ENCODE measurements at regions not wholly inside any gene's neighbourhood (a gene's known extent, or its start where the extent isn't known, plus 50 kb on each side); places are given as distances from the start of the nearest gene placed in this dataset.

- Histone ChIP-seq H2AFZ (no peak overlapping the region), H3K4me2 (no peak overlapping the region), H3K4me3 (no peak overlapping the region), H3K9me3 (ENCODE audit: low read depth) (no peaks in the 10 kb centered on the region), H3K4me1 (ENCODE audit: insufficient read depth) (peaks cover 13% of the 10 kb centered on the region), H3K27me3 (no peaks in the 10 kb centered on the region), H3K9me2 (replicated peaks; ENCODE audit: insufficient read depth) (no peaks in the 10 kb centered on the region), H4K20me1 (ENCODE audit: insufficient read depth, poor library complexity, severe bottlenecking) (no peaks in the 10 kb centered on the region), H3K79me2 (no peaks in the 10 kb centered on the region), H3K27ac (no peak overlapping the region), H3K36me3 (replicated peaks; ENCODE audit: insufficient read depth, low read depth) (no peaks in the 10 kb centered on the region)
- WGBS (ENCODE audit: low lambda C conversion rate, missing lambda C conversion rate), result 97% methylated on average over 7 of the region's 7 CpGs
- TF ChIP-seq, protein P1, sequence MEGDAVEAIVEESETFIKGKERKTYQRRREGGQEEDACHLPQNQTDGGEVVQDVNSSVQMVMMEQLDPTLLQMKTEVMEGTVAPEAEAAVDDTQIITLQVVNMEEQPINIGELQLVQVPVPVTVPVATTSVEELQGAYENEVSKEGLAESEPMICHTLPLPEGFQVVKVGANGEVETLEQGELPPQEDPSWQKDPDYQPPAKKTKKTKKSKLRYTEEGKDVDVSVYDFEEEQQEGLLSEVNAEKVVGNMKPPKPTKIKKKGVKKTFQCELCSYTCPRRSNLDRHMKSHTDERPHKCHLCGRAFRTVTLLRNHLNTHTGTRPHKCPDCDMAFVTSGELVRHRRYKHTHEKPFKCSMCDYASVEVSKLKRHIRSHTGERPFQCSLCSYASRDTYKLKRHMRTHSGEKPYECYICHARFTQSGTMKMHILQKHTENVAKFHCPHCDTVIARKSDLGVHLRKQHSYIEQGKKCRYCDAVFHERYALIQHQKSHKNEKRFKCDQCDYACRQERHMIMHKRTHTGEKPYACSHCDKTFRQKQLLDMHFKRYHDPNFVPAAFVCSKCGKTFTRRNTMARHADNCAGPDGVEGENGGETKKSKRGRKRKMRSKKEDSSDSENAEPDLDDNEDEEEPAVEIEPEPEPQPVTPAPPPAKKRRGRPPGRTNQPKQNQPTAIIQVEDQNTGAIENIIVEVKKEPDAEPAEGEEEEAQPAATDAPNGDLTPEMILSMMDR (IDR thresholded peaks at IDR 0.05; ENCODE audit: poor library complexity), result no peak
- TF ChIP-seq EZH2 (IDR thresholded peaks at IDR 0.05; ENCODE audit: borderline replicate concordance) (no peak), EZH2phosphoT487 (IDR thresholded peaks at IDR 0.05; ENCODE audit: low read depth, severe bottlenecking, unreplicated experiment) (no peak)
- no peak for DNase-seq (ENCODE audit: low spot score)
Observed at GRCh38 chr3:30500666-30501399, 105.6 kb upstream of the TGFBR2 start.

GRCh38 chr3:30501526-30501925, 104.9 kb upstream of the TGFBR2 start:
- no peaks in the 10 kb centered on the region for H3K9me3 ChIP-seq (ENCODE audit: low read depth)
- no peak overlapping the region for H3K4me3 ChIP-seq
- no peaks in the 10 kb centered on the region for H3K79me2 ChIP-seq
- H3K36me3 ChIP-seq (replicated peaks; ENCODE audit: insufficient read depth, low read depth), result no peaks in the 10 kb centered on the region
- DNase-seq (ENCODE audit: low spot score), result no peak
- TF ChIP-seq, protein P1 (IDR thresholded peaks at IDR 0.05; ENCODE audit: poor library complexity), result no peak
- TF ChIP-seq EZH2phosphoT487 (IDR thresholded peaks at IDR 0.05; ENCODE audit: low read depth, severe bottlenecking, unreplicated experiment), result no peak
- no peak for TF ChIP-seq EZH2 (IDR thresholded peaks at IDR 0.05; ENCODE audit: borderline replicate concordance)
- H3K27me3 ChIP-seq, result no peaks in the 10 kb centered on the region
- peaks cover 11% of the 10 kb centered on the region for H3K4me1 ChIP-seq (ENCODE audit: insufficient read depth)
- H4K20me1 ChIP-seq (ENCODE audit: insufficient read depth, poor library complexity, severe bottlenecking), result no peaks in the 10 kb centered on the region
- H2AFZ ChIP-seq, result no peak overlapping the region
- H3K9me2 ChIP-seq (replicated peaks; ENCODE audit: insufficient read depth), result no peaks in the 10 kb centered on the region
- no peak overlapping the region for H3K27ac ChIP-seq
- H3K4me2 ChIP-seq, result no peak overlapping the region

DNA sequence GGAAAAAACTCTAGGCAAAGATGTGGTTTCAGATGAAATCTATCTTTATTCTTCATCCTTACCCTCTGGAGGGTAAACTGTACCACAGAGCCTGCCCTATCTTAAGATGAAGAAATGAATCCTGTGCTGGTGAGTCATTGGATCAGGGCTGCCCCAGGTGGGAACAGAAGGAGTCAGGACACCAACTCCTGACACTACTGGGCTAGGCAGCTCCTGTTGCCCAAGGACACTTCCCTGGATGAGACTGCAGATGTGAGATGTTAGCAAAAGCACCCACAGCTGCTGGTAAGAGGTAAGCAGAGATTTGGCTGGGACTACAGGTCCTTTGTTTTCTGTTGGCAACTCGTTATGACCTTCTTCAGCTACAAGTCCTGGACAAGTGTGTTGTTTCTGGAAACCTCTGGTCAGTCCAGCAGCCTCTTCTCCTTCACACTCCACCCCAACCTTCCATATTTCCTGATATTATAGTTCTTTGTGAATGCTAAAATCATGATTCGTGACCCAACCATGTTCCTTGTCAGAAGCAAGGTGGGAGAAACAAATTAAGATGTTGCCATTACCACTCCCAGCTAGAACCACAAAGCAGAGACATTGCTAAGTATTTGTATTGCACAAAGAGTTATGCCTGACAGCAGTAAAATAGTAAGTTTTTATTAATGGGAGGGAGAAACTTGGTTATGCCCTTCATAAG, 104.2 kb upstream of the TGFBR2 start:
- H2AFZ ChIP-seq, result no peak overlapping the region
- H3K27me3 ChIP-seq, result no peaks in the 10 kb centered on the region
- H3K9me3 ChIP-seq (ENCODE audit: low read depth), result no peaks in the 10 kb centered on the region
- no peaks in the 10 kb centered on the region for H3K36me3 ChIP-seq (replicated peaks; ENCODE audit: insufficient read depth, low read depth)
- no peak overlapping the region for H3K4me2 ChIP-seq
- peak overlapping the region; percentile 28 for H3K27ac ChIP-seq
- no peaks in the 10 kb centered on the region for H3K79me2 ChIP-seq
- H3K9me2 ChIP-seq (replicated peaks; ENCODE audit: insufficient read depth), result no peaks in the 10 kb centered on the region
- H3K4me3 ChIP-seq, result no peak overlapping the region
- no peak for DNase-seq (ENCODE audit: low spot score)
- TF ChIP-seq, protein P1 (IDR thresholded peaks at IDR 0.05; ENCODE audit: poor library complexity), result no peak
- TF ChIP-seq EZH2phosphoT487 (IDR thresholded peaks at IDR 0.05; ENCODE audit: low read depth, severe bottlenecking, unreplicated experiment) (no peak), EZH2 (IDR thresholded peaks at IDR 0.05; ENCODE audit: borderline replicate concordance) (no peak)
- 86% methylated on average over 2 of the region's 2 CpGs for WGBS (ENCODE audit: low lambda C conversion rate, missing lambda C conversion rate)
- H4K20me1 ChIP-seq (ENCODE audit: insufficient read depth, poor library complexity, severe bottlenecking), result no peaks in the 10 kb centered on the region
- peaks cover 4% of the 10 kb centered on the region for H3K4me1 ChIP-seq (ENCODE audit: insufficient read depth)

Measured in hepatocyte (in vitro differentiated cells).